NCI-H446 (cell line): ENCODE measurements at regions not wholly inside any gene's neighbourhood (a gene's known extent, or its start where the extent isn't known, plus 50 kb on each side); places are given as distances from the start of the nearest gene placed in this dataset.

ENCODE experiments used
- DNase-seq, 2 experiments: peaks; one replicate each; lab custom pipeline; 2025; lab: John Stamatoyannopoulos, UW

DNA sequence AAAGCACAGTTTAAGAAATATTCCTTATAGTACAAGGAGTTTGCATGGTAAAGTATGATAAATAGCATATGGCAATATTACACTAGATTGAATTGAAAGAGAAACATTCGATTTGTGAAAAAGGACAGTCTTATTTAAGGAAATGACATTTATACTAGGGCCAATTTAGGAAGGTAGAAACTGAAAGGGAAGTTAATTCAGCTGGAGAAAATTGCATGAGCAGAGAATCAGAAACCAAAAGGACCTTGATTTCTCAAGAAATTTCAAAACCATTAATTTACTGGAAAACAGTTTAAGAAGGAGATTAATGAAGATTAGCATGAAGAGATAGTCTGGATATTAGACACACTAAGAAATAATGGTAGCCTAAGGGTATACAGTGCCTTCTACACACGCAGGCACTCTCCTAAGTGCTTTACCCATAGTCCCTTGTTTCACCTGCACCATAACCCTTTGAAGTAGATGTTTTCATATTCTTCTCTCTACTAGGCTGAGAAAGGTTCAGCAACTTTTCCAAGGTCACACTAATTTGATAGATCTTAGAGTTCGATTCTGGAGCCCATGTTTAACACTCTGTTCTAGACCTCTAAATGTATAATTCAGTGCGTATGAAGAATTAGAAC is 259.1 kb upstream of the SLIT2 start:
- DNase-seq: no peak

DNA sequence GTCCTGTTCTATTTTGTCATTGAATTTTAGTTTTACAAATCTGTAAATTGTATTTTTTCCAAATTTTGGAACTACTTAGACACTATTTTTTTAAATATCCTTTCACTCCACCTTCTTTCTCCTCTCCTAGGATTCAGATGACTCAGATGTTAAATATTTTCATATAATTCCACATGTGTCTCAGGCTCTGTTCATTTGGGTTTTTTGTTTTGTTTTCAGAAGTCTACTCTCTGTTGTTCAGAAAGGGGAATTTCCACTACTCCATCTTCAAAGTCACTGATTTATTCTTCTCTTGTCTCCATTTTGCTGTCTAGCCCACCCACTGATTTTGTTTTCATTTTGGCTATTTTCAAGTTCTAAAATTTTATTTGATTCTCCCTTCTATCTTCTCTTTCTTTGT is 264.0 kb upstream of the SLIT2 start:
- DNase-seq: no peak

DNA sequence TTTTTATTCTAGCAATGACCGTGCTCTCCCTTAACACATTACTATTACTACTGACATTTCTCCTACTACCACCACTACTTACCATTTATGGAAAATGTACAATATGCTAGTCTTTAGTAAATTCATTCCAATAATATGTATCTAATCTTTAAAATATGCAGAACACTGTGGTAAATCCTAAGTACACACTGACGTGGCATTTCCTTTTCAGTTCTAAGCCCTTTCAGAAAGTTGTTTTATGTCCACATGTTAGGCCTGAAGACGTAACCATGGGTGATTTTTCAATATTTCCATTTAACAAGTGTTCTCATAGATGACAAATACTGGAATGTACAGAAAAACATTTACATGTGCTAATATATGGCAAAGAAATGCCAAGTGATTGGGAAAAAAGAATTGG is 268.6 kb upstream of the SLIT2 start:
- no peak for DNase-seq

- no peak for DNase-seq
Observed at GRCh38 chr4:19982556-19982955, 269.1 kb upstream of the SLIT2 start.

DNA sequence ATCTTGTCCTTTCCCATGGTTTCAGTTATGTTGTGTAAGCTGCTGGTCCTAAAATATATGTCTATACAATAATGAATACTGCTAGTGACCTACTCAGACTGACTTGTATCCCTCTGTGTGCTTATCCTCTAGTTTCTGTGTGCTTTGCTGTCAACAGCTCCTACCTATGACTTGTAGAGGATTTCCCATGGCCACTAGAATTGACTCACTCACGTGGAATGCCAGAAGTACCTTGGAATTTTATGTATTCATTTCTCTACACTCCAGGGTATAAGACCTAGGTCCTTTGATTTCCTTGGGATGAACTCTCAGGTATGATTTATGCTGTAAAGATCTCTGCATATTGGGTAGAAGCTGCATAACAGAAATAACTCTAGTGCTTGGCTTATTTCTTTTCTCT is 279.9 kb upstream of the SLIT2 start:
- no peak for DNase-seq

GRCh38 chr4:19969492-19969891 is 282.2 kb upstream of the SLIT2 start:
- no peak for DNase-seq

- no peak for DNase-seq
Observed at GRCh38 chr4:19961091-19961490, 290.6 kb upstream of the SLIT2 start.

GRCh38 chr4:19958848-19959247 is 292.9 kb upstream of the SLIT2 start:
- no peak for DNase-seq

DNA sequence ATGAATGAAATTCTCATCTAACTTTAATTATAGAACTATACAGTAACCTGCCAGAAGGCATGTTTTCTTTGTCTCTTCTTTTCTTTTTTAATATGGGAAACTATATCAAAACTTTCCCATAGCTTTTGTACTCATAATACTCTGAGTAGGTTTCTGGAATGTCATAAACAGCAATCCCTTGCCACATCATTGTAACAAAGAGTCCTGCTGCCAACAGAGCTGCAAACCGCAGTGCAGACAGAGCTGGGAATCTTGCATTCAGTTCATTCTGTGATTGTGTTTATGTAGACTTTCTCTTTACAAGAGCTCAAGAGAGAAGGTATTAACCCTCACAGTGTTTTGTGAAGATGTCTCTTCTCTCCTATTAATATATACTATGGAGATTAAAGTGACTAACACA is 304.4 kb upstream of the SLIT2 start:
- no peak for DNase-seq

GRCh38 chr4:19945979-19946380 is 305.7 kb upstream of the SLIT2 start:
- no peak for DNase-seq

- DNase-seq: no peak
Observed at GRCh38 chr4:19945501-19945900, 306.2 kb upstream of the SLIT2 start.

- peak in 1 of 2 experiments; percentile 19 for DNase-seq
Observed at GRCh38 chr4:19944806-19945205, 306.9 kb upstream of the SLIT2 start.

GRCh38 chr4:19944251-19944650 is 307.5 kb upstream of the SLIT2 start:
- no peak for DNase-seq

- DNase-seq: no peak
Observed at GRCh38 chr4:19941434-19941833, 310.3 kb upstream of the SLIT2 start.

- DNase-seq: no peak
Observed at GRCh38 chr4:19940861-19941260, 310.8 kb upstream of the SLIT2 start.

- no peak for DNase-seq
Observed at GRCh38 chr4:19936476-19936875, 315.2 kb upstream of the SLIT2 start.

DNA sequence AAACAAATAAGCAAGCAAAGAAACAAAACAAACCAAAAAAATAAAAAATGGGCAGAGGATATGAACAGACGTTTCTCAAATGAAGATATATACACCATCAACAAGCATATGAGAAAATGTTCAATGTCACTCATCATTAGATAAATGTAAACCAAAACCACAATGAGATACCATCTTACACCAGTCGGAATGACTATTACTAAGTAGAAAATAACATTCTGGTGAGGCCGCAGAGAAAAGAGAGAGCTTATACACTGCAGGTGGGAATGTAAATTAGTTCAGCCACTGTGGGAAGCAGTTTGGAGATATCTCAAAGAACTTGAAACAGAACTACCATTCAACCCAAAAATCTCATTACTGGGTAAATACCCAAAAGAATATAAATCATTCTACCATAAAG is 321.0 kb upstream of the SLIT2 start:
- no peak for DNase-seq

DNA sequence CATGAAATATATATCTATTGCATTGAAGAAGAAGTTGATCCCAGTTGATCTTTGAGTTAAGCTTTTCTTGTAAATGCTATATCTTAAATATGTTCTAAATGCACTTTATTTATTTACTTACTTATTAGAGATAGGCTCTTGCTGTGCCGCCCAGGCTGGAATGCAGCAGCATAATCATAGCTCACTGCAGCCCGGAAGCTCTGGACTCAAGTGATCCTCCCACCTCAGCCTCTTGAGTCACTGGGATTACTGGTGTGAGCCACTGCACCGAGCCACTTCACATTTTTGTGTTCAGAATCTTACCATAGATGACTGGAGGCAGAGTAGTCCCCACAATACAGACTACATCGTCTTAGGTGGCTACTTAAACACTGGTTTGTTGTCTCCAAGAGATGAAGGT is 324.3 kb upstream of the SLIT2 start:
- DNase-seq: no peak

- DNase-seq: no peak
Observed at GRCh38 chr4:19925516-19925915, 326.2 kb upstream of the SLIT2 start.

GRCh38 chr4:19924761-19925160 is 326.9 kb upstream of the SLIT2 start:
- DNase-seq: no peak

GRCh38 chr4:19915276-19915675 is 336.4 kb upstream of the SLIT2 start:
- no peak for DNase-seq

DNA sequence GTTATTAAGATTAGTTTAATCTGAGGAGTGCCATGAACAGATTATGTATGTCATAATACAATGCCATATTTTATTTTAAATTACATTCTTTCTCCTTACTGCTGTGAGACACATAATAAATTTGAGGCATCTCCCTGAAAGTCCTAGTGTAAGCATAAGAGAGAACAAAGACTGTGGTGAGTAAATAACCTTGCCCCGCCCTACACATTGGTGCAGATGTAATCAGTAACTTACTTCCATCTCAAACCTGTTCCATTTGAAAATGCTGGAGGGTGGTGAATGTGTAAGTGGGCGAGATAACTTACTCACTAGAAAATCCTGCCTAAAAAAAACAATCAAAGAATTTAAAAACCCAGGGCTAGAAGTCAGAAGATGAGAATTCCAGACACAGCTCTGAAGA is 338.1 kb upstream of the SLIT2 start:
- no peak for DNase-seq

GRCh38 chr4:19910861-19911525 is 340.7 kb upstream of the SLIT2 start:
- no peak for DNase-seq

GRCh38 chr4:19905024-19905423 is 346.7 kb upstream of the SLIT2 start:
- DNase-seq: no peak
